BLaER1 treated with 17β-estradiol and CSF1 and Interleukin-3, amounts not matched to agents 10 nM and 100 nM (cell line): ENCODE measurements at regions not wholly inside any gene's neighbourhood (a gene's known extent, or its start where the extent isn't known, plus 50 kb on each side); places are given as distances from the start of the nearest gene placed in this dataset.

Experiments
- H3K27ac ChIP-seq, 11 experiments: shearing (Covaris generic); formaldehyde crosslinking; 2 replicates each; pipeline ENCODE4 v1.8.1; 2022
- H3K27me3 ChIP-seq, 11 experiments: shearing (Covaris generic); formaldehyde crosslinking; 2 replicates each; pipeline ENCODE4 v1.8.1; 2022
- H3K36me3 ChIP-seq, 11 experiments: shearing (Covaris generic); formaldehyde crosslinking; 2 replicates each; pipeline ENCODE4 v1.8.1; 2022
- H3K4me1 ChIP-seq, 10 experiments: shearing (Covaris generic); formaldehyde crosslinking; 2 replicates each; pipeline ENCODE4 v1.8.1; 2022
- H3K4me2 ChIP-seq, 11 experiments: shearing (Covaris generic); formaldehyde crosslinking; 2 replicates each; pipeline ENCODE4 v1.8.1; 2022
- H3K4me3 ChIP-seq, 10 experiments: shearing (Covaris generic); formaldehyde crosslinking; 2 replicates each; pipeline ENCODE4 v1.8.1; 2022
- H3K9ac ChIP-seq, 11 experiments: shearing (Covaris generic); formaldehyde crosslinking; 2 replicates each; pipeline ENCODE4 v1.8.1; 2022
- H3K9me3 ChIP-seq, 11 experiments: shearing (Covaris generic); formaldehyde crosslinking; replicated peaks in 1 of 11; 2 replicates each; pipeline ENCODE4 v1.8.1; 2022
- H4K20me1 ChIP-seq, 11 experiments: shearing (Covaris generic); formaldehyde crosslinking; 2 replicates each; pipeline ENCODE4 v1.8.1; 2022
- Cebpa-rat ChIP-seq, 11 experiments: shearing (Covaris generic); IDR thresholded peaks; 2 replicates each; pipeline ENCODE4 v1.8.1; 2022

- no peak for TF ChIP-seq Cebpa-rat (IDR thresholded peaks at IDR 0.05)
- Histone ChIP-seq H3K9ac (no peak overlapping the region; a peak in 1 of 22 replicates), H4K20me1 (no peaks in the 10 kb centered on the region), H3K4me2 (no peak overlapping the region; a peak in 2 of 22 replicates), H3K36me3 (peaks cover 0 to 11% (median 0%) of the 10 kb centered on the region in 11 experiments; a peak in 2 of 22 replicates), H3K4me1 (peaks cover 8 to 66% (median 37%) of the 10 kb centered on the region in 10 experiments; a peak in 19 of 20 replicates), H3K4me3 (no peak overlapping the region), H3K27ac (peak overlapping the region in 7 of 11 experiments; percentile 7 to 63 (median 44); a peak in 11 of 22 replicates), H3K9me3 (peaks cover 28 to 51% (median 37%) of the 10 kb centered on the region in 11 experiments), H3K27me3 (no peaks in the 10 kb centered on the region)
Measured at GRCh38 chr20:23233341-23233740, 117.2 kb upstream of the NXT1 start.

GRCh38 chr20:23232679-23233308 lies 117.8 kb upstream of the NXT1 start:
- no peaks in the 10 kb centered on the region for H4K20me1 ChIP-seq
- TF ChIP-seq Cebpa-rat (IDR thresholded peaks at IDR 0.05) = no peak
- peak overlapping the region in 7 of 11 experiments; percentile 7 to 63 (median 44); a peak in 11 of 22 replicates for H3K27ac ChIP-seq
- H3K9ac ChIP-seq = no peak overlapping the region
- peaks cover 0 to 11% (median 0%) of the 10 kb centered on the region in 11 experiments; a peak in 2 of 22 replicates for H3K36me3 ChIP-seq
- peaks cover 28 to 51% (median 37%) of the 10 kb centered on the region in 11 experiments for H3K9me3 ChIP-seq
- no peak overlapping the region for H3K4me2 ChIP-seq
- H3K27me3 ChIP-seq = no peaks in the 10 kb centered on the region
- no peak overlapping the region; a peak in 2 of 20 replicates for H3K4me3 ChIP-seq
- H3K4me1 ChIP-seq = peaks cover 8 to 67% (median 40%) of the 10 kb centered on the region in 10 experiments; a peak in 19 of 20 replicates

GRCh38 chr20:23232219-23232581 lies 118.4 kb upstream of the NXT1 start:
- H3K4me2 ChIP-seq = peak overlapping the region in 1 of 11 experiments; percentile 68; a peak in 2 of 22 replicates
- peak overlapping the region in 8 of 11 experiments; percentile 3 to 65 (median 50); a peak in 9 of 22 replicates for H3K27ac ChIP-seq
- peaks cover 8 to 73% (median 46%) of the 10 kb centered on the region in 10 experiments; a peak in 19 of 20 replicates for H3K4me1 ChIP-seq
- H3K27me3 ChIP-seq = no peaks in the 10 kb centered on the region
- H4K20me1 ChIP-seq = no peaks in the 10 kb centered on the region
- TF ChIP-seq Cebpa-rat (IDR thresholded peaks at IDR 0.05) = no peak
- no peak overlapping the region for H3K4me3 ChIP-seq
- H3K9ac ChIP-seq = no peak overlapping the region
- H3K9me3 ChIP-seq = peaks cover 27 to 47% (median 32%) of the 10 kb centered on the region in 11 experiments
- peaks cover 0 to 11% (median 0%) of the 10 kb centered on the region in 11 experiments; a peak in 2 of 22 replicates for H3K36me3 ChIP-seq

- TF ChIP-seq Cebpa-rat (IDR thresholded peaks at IDR 0.05) = no peak
- Histone ChIP-seq H3K4me1 (peaks cover 8 to 78% (median 51%) of the 10 kb centered on the region in 10 experiments; a peak in 19 of 20 replicates), H3K27ac (peak overlapping the region in 9 of 11 experiments; percentile 3 to 65 (median 47); a peak in 15 of 22 replicates), H3K27me3 (no peaks in the 10 kb centered on the region), H3K36me3 (peaks cover 0 to 11% (median 0%) of the 10 kb centered on the region in 11 experiments; a peak in 2 of 22 replicates), H3K4me3 (no peak overlapping the region), H3K9ac (no peak overlapping the region), H4K20me1 (no peaks in the 10 kb centered on the region), H3K9me3 (peaks cover 25 to 47% (median 32%) of the 10 kb centered on the region in 11 experiments), H3K4me2 (peak overlapping the region; percentile 24 to 68 (median 48); a peak in 20 of 22 replicates)
Measured at GRCh38 chr20:23231561-23232218, 118.9 kb upstream of the NXT1 start.

- no peaks in the 10 kb centered on the region for H4K20me1 ChIP-seq
- H3K9me3 ChIP-seq = peaks cover 25 to 53% (median 32%) of the 10 kb centered on the region in 11 experiments
- H3K36me3 ChIP-seq = peaks cover 0 to 11% (median 0%) of the 10 kb centered on the region in 11 experiments; a peak in 2 of 22 replicates
- peak overlapping the region in 7 of 11 experiments; percentile 14 to 65 (median 54); a peak in 15 of 22 replicates for H3K27ac ChIP-seq
- peaks cover 8 to 86% (median 59%) of the 10 kb centered on the region in 10 experiments for H3K4me1 ChIP-seq
- no peak overlapping the region for H3K9ac ChIP-seq
- no peaks in the 10 kb centered on the region for H3K27me3 ChIP-seq
- no peak overlapping the region for H3K4me3 ChIP-seq
- peak overlapping the region; percentile 24 to 68 (median 48); a peak in 21 of 22 replicates for H3K4me2 ChIP-seq
- no peak for TF ChIP-seq Cebpa-rat (IDR thresholded peaks at IDR 0.05)
Measured at GRCh38 chr20:23230766-23231385, 119.7 kb upstream of the NXT1 start.

GRCh38 chr20:23229989-23230388 lies 120.6 kb upstream of the NXT1 start:
- H3K4me1 ChIP-seq = peaks cover 13 to 91% (median 64%) of the 10 kb centered on the region in 10 experiments
- no peak overlapping the region for H3K4me3 ChIP-seq
- TF ChIP-seq Cebpa-rat (IDR thresholded peaks at IDR 0.05) = no peak
- no peaks in the 10 kb centered on the region for H4K20me1 ChIP-seq
- peak overlapping the region in 5 of 11 experiments; percentile 44 to 65 (median 61); a peak in 8 of 22 replicates for H3K27ac ChIP-seq
- H3K9me3 ChIP-seq = peaks cover 20 to 46% (median 30%) of the 10 kb centered on the region in 11 experiments
- no peak overlapping the region; a peak in 1 of 22 replicates for H3K9ac ChIP-seq
- no peaks in the 10 kb centered on the region for H3K27me3 ChIP-seq
- peaks cover 0 to 11% (median 0%) of the 10 kb centered on the region in 11 experiments; a peak in 2 of 22 replicates for H3K36me3 ChIP-seq
- H3K4me2 ChIP-seq = peak overlapping the region in 3 of 11 experiments; percentile 17 to 63 (median 61); a peak in 3 of 22 replicates

- H3K4me1 ChIP-seq = peaks cover 13 to 91% (median 70%) of the 10 kb centered on the region in 10 experiments
Measured at GRCh38 chr20:23228912-23229311, 121.7 kb upstream of the NXT1 start.

GRCh38 chr20:23227976-23228375 lies 122.6 kb upstream of the NXT1 start:
- Histone ChIP-seq H4K20me1 (no peaks in the 10 kb centered on the region), H3K9me3 (peaks cover 19 to 48% (median 33%) of the 10 kb centered on the region in 11 experiments), H3K27me3 (no peaks in the 10 kb centered on the region), H3K4me1 (peaks cover 13 to 93% (median 79%) of the 10 kb centered on the region in 10 experiments), H3K27ac (peak overlapping the region in 8 of 11 experiments; percentile 86 to 98 (median 94); a peak in 15 of 22 replicates), H3K4me2 (peak overlapping the region in 6 of 11 experiments; percentile 68 to 85 (median 80); a peak in 11 of 22 replicates), H3K36me3 (peaks cover 0 to 22% (median 0%) of the 10 kb centered on the region in 11 experiments; a peak in 4 of 22 replicates), H3K4me3 (no peak overlapping the region), H3K9ac (peak overlapping the region in 1 of 11 experiments; percentile 82; a peak in 1 of 22 replicates)
- no peak for TF ChIP-seq Cebpa-rat (IDR thresholded peaks at IDR 0.05)

More at GRCh38 chr20:23228912-23229311, 121.7 kb upstream of the NXT1 start:
- peaks cover 0 to 15% (median 0%) of the 10 kb centered on the region in 11 experiments; a peak in 2 of 22 replicates for H3K36me3 ChIP-seq
- H3K27ac ChIP-seq = peak overlapping the region in 7 of 11 experiments; percentile 90 to 98 (median 95); a peak in 12 of 22 replicates
- H4K20me1 ChIP-seq = no peaks in the 10 kb centered on the region
- H3K27me3 ChIP-seq = no peaks in the 10 kb centered on the region
- H3K9ac ChIP-seq = peak overlapping the region in 4 of 11 experiments; percentile 10 to 33 (median 14); a peak in 5 of 22 replicates
- H3K4me3 ChIP-seq = no peak overlapping the region
- H3K9me3 ChIP-seq = peaks cover 20 to 48% (median 29%) of the 10 kb centered on the region in 11 experiments
- no peak for TF ChIP-seq Cebpa-rat (IDR thresholded peaks at IDR 0.05)
- H3K4me2 ChIP-seq = peak overlapping the region in 7 of 11 experiments; percentile 40 to 85 (median 80); a peak in 15 of 22 replicates
